GM23338 (cell line): ENCODE measurements at regions not wholly inside any gene's neighbourhood (a gene's known extent, or its start where the extent isn't known, plus 50 kb on each side); places are given as distances from the start of the nearest gene placed in this dataset.

Source experiments
- ATAC-seq: fragments of 200-7000 bp; cut with Tn5 transposase; 3 replicates; pipeline ENCODE4 v1.9.1; 2020
- DNase-seq: peaks from one replicate; pipeline ENCODE4 v3.0.0-alpha.2; 2015; ENCODE audit warnings: low spot score
- H2AFZ ChIP-seq: fragments of 200-600 bp; sonication (generic); 2 replicates; pipeline ENCODE4 v1.8.0; 2016; ENCODE audit warnings: antibody characterized with exemption, mild to moderate bottlenecking, moderate library complexity
- H3F3A ChIP-seq: fragments of 200-600 bp; sonication (generic); replicated peaks from 2 replicates; pipeline ENCODE4 v1.8.0; 2017; ENCODE audit warnings: antibody characterized with exemption, mixed run types, low read depth
- H3K27ac ChIP-seq: fragments of 200-600 bp; sonication (generic); 2 replicates; pipeline ENCODE4 v1.6.1; 2016; ENCODE audit warnings: low read depth
- H3K27me3 ChIP-seq: fragments of 200-600 bp; sonication (generic); 2 replicates; pipeline ENCODE4 v1.8.0; 2016; ENCODE audit warnings: mild to moderate bottlenecking, mixed run types, moderate library complexity; ENCODE audit not compliant: insufficient read depth
- H3K36me3 ChIP-seq: fragments of 200-600 bp; sonication (generic); 2 replicates; pipeline ENCODE4 v1.8.0; 2016; ENCODE audit warnings: mild to moderate bottlenecking; ENCODE audit not compliant: insufficient read depth
- H3K4me1 ChIP-seq: fragments of 200-600 bp; sonication (generic); 2 replicates; pipeline ENCODE4 v1.8.0; 2016; ENCODE audit warnings: mild to moderate bottlenecking, moderate library complexity; ENCODE audit not compliant: insufficient read depth
- H3K4me2 ChIP-seq: fragments of 200-600 bp; sonication (generic); 2 replicates; pipeline ENCODE4 v1.7.1; 2017; ENCODE audit warnings: mixed run types
- H3K4me3 ChIP-seq: fragments of 200-600 bp; sonication (generic); 2 replicates; pipeline ENCODE4 v1.6.1; 2016; ENCODE audit warnings: mixed run types
- H3K79me2 ChIP-seq: fragments of 200-600 bp; sonication (generic); replicated peaks from 2 replicates; pipeline ENCODE4 v1.8.0; 2017; ENCODE audit warnings: mild to moderate bottlenecking; ENCODE audit not compliant: insufficient read depth
- H3K9me2 ChIP-seq: fragments of 200-600 bp; sonication (generic); 2 replicates; pipeline ENCODE4 v1.8.0; 2017; ENCODE audit not compliant: insufficient read depth
- H4K20me1 ChIP-seq: fragments of 200-600 bp; sonication (generic); replicated peaks from 2 replicates; pipeline ENCODE4 v1.8.0; 2017; ENCODE audit warnings: mild to moderate bottlenecking; ENCODE audit not compliant: insufficient read depth
- H3K27ac Mint-ChIP-seq: 2 replicates; pipeline ENCODE4 v1.8.0; 2020; ENCODE audit warnings: inconsistent platforms, mild to moderate bottlenecking, moderate library complexity, mixed read lengths
- H3K27me3 Mint-ChIP-seq: 3 replicates; pipeline ENCODE4 v1.8.0; 2022; ENCODE audit warnings: low read depth, mild to moderate bottlenecking, moderate library complexity, mixed read lengths, inconsistent platforms; ENCODE audit not compliant: insufficient read depth, poor library complexity
- H3K36me3 Mint-ChIP-seq: 3 replicates; pipeline ENCODE4 v1.8.0; 2021; ENCODE audit warnings: low read depth, mild to moderate bottlenecking, inconsistent platforms, moderate library complexity, mixed read lengths
- H3K4me1 Mint-ChIP-seq: 3 replicates; pipeline ENCODE4 v1.8.0; 2020; ENCODE audit warnings: mild to moderate bottlenecking, inconsistent platforms, mixed read lengths
- H3K4me3 Mint-ChIP-seq: 3 replicates; pipeline ENCODE4 v1.8.0; 2021; ENCODE audit warnings: moderate library complexity, mild to moderate bottlenecking, inconsistent platforms, mixed read lengths
- H3K9me3 Mint-ChIP-seq: 3 replicates; pipeline ENCODE4 v1.8.0; 2020; ENCODE audit warnings: moderate library complexity, mild to moderate bottlenecking, inconsistent platforms, mixed read lengths
- CREB1 ChIP-seq: fragments of 250-450 bp; sonication (Bioruptor Pico); IDR thresholded peaks from 2 replicates; pipeline ENCODE4 v1.5.0; 2020; ENCODE audit warnings: low read depth, mild to moderate bottlenecking, moderate library complexity
- EZH2 ChIP-seq: fragments of 200-600 bp; sonication (generic); IDR thresholded peaks from one replicate; pipeline ENCODE4 v1.8.0; 2017; ENCODE audit warnings: antibody characterized with exemption, mild to moderate bottlenecking, low read depth; ENCODE audit not compliant: unreplicated experiment
- EZH2phosphoT487 ChIP-seq: fragments of 200-600 bp; sonication (generic); IDR thresholded peaks from one replicate; pipeline ENCODE4 v1.8.1; 2018; ENCODE audit warnings: antibody characterized with exemption; ENCODE audit not compliant: unreplicated experiment
- JUNB ChIP-seq: IDR thresholded peaks from one replicate; pipeline ENCODE4 v1.6.1; 2016; ENCODE audit warnings: antibody characterized with exemption; ENCODE audit not compliant: unreplicated experiment
- NANOG ChIP-seq: IDR thresholded peaks from 2 replicates; pipeline ENCODE4 v1.6.1; 2016; ENCODE audit warnings: antibody characterized with exemption, borderline replicate concordance
- POLR2AphosphoS5 ChIP-seq: IDR thresholded peaks from 2 replicates; pipeline ENCODE4 v1.6.1; 2016; ENCODE audit warnings: antibody characterized with exemption, low read depth
- STAT1 ChIP-seq: IDR thresholded peaks from one replicate; pipeline ENCODE4 v1.6.1; 2016; ENCODE audit warnings: antibody characterized with exemption; ENCODE audit not compliant: unreplicated experiment
- ZNF114 ChIP-seq: fragments of 250-450 bp; sonication (Bioruptor Pico); IDR thresholded peaks from 2 replicates; pipeline ENCODE4 v1.5.0; 2020; ENCODE audit warnings: mild to moderate bottlenecking, moderate library complexity
- TF ChIP-seq, protein P1 (sequence below): IDR thresholded peaks from one replicate; pipeline ENCODE4 v1.6.1; 2018; ENCODE audit warnings: antibody characterized with exemption; ENCODE audit not compliant: unreplicated experiment
- TF ChIP-seq, protein P2 (sequence below), 2 experiments: fragments of 200-600 bp in 1 of 2; sonication (generic) in 1 of 2; conservative IDR thresholded peaks; 2 replicates each; pipeline versions ENCODE4 v1.5.1 to v1.6.1; 2016 to 2017; ENCODE audit warnings: antibody characterized with exemption in 2 of 2, low read depth in 2 of 2, mild to moderate bottlenecking in 2 of 2, moderate library complexity in 1 of 2
- TF ChIP-seq, protein P3 (sequence below): fragments of 250-450 bp; sonication (Bioruptor Pico); IDR thresholded peaks from 2 replicates; pipeline ENCODE4 v1.5.0; 2020; ENCODE audit warnings: mild to moderate bottlenecking, moderate library complexity
- TF ChIP-seq, protein P4 (sequence below): IDR thresholded peaks from 2 replicates; pipeline ENCODE4 v1.6.1; 2016; ENCODE audit warnings: antibody characterized with exemption

- no peaks in the 10 kb centered on the region for H3K4me1 Mint-ChIP-seq
- H3F3A ChIP-seq = no peaks in the 10 kb centered on the region
- no peak overlapping the region for H3K27ac Mint-ChIP-seq
Observed at GRCh38 chr9:109593612-109594011, 95.5 kb upstream of the PTPN3 start.

More at GRCh38 chr9:109593612-109594011, 95.5 kb upstream of the PTPN3 start:
- H3K27ac ChIP-seq = no peak overlapping the region
- Mint-ChIP-seq H3K4me3 (no peak overlapping the region), H3K27me3 (peaks cover 2% of the 10 kb centered on the region), H3K9me3 (0 out of 3 replicates have a peak, but pooled peaks cover 9% of the 10 kb centered on the region), H3K36me3 (no peaks in the 10 kb centered on the region; the same call in 2 of the 3 replicates)
- no peaks in the 10 kb centered on the region for H3K36me3 ChIP-seq
- peak overlapping the region; percentile 72 for H2AFZ ChIP-seq
- no peak overlapping the region for H3K4me3 ChIP-seq
- H3K4me1 ChIP-seq = no peaks in the 10 kb centered on the region
- H3K27me3 ChIP-seq = no peaks in the 10 kb centered on the region
- DNase-seq (no peak), ATAC-seq (no peak)
- no peak overlapping the region for H3K4me2 ChIP-seq
- H3K79me2 ChIP-seq = no peaks in the 10 kb centered on the region
- H4K20me1 ChIP-seq = no peaks in the 10 kb centered on the region
- H3K9me2 ChIP-seq = no peaks in the 10 kb centered on the region
- TF ChIP-seq STAT1 = no peak
- TF ChIP-seq, protein P1, sequence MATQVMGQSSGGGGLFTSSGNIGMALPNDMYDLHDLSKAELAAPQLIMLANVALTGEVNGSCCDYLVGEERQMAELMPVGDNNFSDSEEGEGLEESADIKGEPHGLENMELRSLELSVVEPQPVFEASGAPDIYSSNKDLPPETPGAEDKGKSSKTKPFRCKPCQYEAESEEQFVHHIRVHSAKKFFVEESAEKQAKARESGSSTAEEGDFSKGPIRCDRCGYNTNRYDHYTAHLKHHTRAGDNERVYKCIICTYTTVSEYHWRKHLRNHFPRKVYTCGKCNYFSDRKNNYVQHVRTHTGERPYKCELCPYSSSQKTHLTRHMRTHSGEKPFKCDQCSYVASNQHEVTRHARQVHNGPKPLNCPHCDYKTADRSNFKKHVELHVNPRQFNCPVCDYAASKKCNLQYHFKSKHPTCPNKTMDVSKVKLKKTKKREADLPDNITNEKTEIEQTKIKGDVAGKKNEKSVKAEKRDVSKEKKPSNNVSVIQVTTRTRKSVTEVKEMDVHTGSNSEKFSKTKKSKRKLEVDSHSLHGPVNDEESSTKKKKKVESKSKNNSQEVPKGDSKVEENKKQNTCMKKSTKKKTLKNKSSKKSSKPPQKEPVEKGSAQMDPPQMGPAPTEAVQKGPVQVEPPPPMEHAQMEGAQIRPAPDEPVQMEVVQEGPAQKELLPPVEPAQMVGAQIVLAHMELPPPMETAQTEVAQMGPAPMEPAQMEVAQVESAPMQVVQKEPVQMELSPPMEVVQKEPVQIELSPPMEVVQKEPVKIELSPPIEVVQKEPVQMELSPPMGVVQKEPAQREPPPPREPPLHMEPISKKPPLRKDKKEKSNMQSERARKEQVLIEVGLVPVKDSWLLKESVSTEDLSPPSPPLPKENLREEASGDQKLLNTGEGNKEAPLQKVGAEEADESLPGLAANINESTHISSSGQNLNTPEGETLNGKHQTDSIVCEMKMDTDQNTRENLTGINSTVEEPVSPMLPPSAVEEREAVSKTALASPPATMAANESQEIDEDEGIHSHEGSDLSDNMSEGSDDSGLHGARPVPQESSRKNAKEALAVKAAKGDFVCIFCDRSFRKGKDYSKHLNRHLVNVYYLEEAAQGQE = no peak
- no peak for TF ChIP-seq EZH2phosphoT487
- TF ChIP-seq JUNB = no peak
- no peak for TF ChIP-seq POLR2AphosphoS5
- TF ChIP-seq, protein P2, sequence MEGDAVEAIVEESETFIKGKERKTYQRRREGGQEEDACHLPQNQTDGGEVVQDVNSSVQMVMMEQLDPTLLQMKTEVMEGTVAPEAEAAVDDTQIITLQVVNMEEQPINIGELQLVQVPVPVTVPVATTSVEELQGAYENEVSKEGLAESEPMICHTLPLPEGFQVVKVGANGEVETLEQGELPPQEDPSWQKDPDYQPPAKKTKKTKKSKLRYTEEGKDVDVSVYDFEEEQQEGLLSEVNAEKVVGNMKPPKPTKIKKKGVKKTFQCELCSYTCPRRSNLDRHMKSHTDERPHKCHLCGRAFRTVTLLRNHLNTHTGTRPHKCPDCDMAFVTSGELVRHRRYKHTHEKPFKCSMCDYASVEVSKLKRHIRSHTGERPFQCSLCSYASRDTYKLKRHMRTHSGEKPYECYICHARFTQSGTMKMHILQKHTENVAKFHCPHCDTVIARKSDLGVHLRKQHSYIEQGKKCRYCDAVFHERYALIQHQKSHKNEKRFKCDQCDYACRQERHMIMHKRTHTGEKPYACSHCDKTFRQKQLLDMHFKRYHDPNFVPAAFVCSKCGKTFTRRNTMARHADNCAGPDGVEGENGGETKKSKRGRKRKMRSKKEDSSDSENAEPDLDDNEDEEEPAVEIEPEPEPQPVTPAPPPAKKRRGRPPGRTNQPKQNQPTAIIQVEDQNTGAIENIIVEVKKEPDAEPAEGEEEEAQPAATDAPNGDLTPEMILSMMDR (conservative IDR thresholded peaks at IDR 0.05; ENCODE audit: low read depth in 2 of 2) = no peak
- TF ChIP-seq CREB1 (CRISPR knock-in tag) = no peak
- TF ChIP-seq, protein P3, sequence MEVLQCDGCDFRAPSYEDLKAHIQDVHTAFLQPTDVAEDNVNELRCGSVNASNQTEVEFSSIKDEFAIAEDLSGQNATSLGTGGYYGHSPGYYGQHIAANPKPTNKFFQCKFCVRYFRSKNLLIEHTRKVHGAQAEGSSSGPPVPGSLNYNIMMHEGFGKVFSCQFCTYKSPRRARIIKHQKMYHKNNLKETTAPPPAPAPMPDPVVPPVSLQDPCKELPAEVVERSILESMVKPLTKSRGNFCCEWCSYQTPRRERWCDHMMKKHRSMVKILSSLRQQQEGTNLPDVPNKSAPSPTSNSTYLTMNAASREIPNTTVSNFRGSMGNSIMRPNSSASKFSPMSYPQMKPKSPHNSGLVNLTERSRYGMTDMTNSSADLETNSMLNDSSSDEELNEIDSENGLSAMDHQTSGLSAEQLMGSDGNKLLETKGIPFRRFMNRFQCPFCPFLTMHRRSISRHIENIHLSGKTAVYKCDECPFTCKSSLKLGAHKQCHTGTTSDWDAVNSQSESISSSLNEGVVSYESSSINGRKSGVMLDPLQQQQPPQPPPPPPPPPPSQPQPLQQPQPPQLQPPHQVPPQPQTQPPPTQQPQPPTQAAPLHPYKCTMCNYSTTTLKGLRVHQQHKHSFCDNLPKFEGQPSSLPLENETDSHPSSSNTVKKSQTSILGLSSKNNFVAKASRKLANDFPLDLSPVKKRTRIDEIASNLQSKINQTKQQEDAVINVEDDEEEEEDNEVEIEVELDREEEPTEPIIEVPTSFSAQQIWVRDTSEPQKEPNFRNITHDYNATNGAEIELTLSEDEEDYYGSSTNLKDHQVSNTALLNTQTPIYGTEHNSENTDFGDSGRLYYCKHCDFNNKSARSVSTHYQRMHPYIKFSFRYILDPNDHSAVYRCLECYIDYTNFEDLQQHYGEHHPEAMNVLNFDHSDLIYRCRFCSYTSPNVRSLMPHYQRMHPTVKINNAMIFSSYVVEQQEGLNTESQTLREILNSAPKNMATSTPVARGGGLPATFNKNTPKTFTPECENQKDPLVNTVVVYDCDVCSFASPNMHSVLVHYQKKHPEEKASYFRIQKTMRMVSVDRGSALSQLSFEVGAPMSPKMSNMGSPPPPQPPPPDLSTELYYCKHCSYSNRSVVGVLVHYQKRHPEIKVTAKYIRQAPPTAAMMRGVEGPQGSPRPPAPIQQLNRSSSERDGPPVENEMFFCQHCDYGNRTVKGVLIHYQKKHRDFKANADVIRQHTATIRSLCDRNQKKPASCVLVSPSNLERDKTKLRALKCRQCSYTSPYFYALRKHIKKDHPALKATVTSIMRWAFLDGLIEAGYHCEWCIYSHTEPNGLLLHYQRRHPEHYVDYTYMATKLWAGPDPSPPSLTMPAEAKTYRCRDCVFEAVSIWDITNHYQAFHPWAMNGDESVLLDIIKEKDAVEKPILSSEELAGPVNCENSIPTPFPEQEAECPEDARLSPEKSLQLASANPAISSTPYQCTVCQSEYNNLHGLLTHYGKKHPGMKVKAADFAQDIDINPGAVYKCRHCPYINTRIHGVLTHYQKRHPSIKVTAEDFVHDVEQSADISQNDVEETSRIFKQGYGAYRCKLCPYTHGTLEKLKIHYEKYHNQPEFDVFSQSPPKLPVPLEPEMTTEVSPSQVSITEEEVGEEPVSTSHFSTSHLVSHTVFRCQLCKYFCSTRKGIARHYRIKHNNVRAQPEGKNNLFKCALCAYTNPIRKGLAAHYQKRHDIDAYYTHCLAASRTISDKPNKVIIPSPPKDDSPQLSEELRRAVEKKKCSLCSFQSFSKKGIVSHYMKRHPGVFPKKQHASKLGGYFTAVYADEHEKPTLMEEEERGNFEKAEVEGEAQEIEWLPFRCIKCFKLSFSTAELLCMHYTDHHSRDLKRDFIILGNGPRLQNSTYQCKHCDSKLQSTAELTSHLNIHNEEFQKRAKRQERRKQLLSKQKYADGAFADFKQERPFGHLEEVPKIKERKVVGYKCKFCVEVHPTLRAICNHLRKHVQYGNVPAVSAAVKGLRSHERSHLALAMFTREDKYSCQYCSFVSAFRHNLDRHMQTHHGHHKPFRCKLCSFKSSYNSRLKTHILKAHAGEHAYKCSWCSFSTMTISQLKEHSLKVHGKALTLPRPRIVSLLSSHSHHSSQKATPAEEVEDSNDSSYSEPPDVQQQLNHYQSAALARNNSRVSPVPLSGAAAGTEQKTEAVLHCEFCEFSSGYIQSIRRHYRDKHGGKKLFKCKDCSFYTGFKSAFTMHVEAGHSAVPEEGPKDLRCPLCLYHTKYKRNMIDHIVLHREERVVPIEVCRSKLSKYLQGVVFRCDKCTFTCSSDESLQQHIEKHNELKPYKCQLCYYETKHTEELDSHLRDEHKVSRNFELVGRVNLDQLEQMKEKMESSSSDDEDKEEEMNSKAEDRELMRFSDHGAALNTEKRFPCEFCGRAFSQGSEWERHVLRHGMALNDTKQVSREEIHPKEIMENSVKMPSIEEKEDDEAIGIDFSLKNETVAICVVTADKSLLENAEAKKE (CRISPR knock-in tag) = no peak
- TF ChIP-seq, protein P4, sequence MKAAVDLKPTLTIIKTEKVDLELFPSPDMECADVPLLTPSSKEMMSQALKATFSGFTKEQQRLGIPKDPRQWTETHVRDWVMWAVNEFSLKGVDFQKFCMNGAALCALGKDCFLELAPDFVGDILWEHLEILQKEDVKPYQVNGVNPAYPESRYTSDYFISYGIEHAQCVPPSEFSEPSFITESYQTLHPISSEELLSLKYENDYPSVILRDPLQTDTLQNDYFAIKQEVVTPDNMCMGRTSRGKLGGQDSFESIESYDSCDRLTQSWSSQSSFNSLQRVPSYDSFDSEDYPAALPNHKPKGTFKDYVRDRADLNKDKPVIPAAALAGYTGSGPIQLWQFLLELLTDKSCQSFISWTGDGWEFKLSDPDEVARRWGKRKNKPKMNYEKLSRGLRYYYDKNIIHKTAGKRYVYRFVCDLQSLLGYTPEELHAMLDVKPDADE = no peak
- no peak for TF ChIP-seq EZH2
- no peak for TF ChIP-seq ZNF114
- no peak for TF ChIP-seq NANOG
